Lower lobe of right lung (tissue), 2 donors: ENCODE measurements at regions not wholly inside any gene's neighbourhood (a gene's known extent, or its start where the extent isn't known, plus 50 kb on each side); places are given as distances from the start of the nearest gene placed in this dataset.

Source experiments
- ATAC-seq, 2 donors: fragments of 200-7000 bp; cut with Tn5 transposase; one replicate each; pipeline ENCODE4 v1.9.1; 2020 to 2022; ENCODE audit warnings: mild to moderate bottlenecking in 2 of 2, moderate library complexity in 2 of 2
- DNase-seq: peaks from one replicate; pipeline ENCODE4 v3.0.0-alpha.2; 2020
- H3K27ac ChIP-seq: fragments of 200-600 bp; one replicate; pipeline ENCODE4 v1.8.0; 2022
- H3K27me3 ChIP-seq: fragments of 200-600 bp; one replicate; pipeline ENCODE4 v1.8.0; 2022; ENCODE audit warnings: low read depth
- H3K36me3 ChIP-seq: fragments of 200-600 bp; one replicate; pipeline ENCODE4 v1.8.0; 2022; ENCODE audit warnings: mild to moderate bottlenecking
- H3K4me1 ChIP-seq: fragments of 200-600 bp; one replicate; pipeline ENCODE4 v1.8.0; 2022
- H3K4me3 ChIP-seq: fragments of 200-600 bp; one replicate; pipeline ENCODE4 v1.8.0; 2022; ENCODE audit warnings: mild to moderate bottlenecking
- H3K9me3 ChIP-seq: fragments of 200-600 bp; one replicate; pipeline ENCODE4 v1.8.0; 2022
- intact Hi-C: fragments of 100-400 bp; cut with DNase I; formaldehyde crosslinking; loops from one replicate; pipeline ENCODE4 v1.11.0; 2022
- TF ChIP-seq, protein P1 (sequence below): fragments of 200-600 bp; IDR thresholded peaks from one replicate; pipeline ENCODE4 v1.8.0; 2022; ENCODE audit warnings: antibody characterized with exemption, mild to moderate bottlenecking
- donor health status: DM: no; HTN: yes; CAD: no; lungs with severe emphysema.

DNA sequence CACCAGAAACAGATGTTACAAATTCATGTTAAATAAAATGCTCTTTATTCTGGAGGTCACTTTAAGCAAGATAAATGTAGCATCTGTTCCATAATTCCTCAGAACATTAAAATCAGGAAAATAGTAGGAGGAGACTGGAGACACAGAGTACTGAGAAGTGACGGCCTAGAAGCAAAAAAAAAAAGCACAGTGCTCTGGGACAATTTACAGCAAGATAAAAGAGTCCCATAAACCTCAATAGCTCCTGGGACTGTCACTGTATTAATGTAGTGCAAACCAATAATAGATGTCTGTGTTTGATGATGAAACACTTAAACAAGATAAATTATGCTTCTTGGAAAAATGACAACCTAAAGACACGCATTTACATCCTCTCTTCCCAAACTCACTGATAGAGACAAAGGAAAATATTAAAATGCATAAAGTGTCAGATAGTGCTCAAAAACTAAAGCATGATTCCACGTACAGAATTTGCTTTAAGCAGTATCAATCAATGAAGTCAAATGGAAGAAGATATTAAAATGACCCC, 338.8 kb upstream of the REG3G start:
- TF ChIP-seq, protein P1, sequence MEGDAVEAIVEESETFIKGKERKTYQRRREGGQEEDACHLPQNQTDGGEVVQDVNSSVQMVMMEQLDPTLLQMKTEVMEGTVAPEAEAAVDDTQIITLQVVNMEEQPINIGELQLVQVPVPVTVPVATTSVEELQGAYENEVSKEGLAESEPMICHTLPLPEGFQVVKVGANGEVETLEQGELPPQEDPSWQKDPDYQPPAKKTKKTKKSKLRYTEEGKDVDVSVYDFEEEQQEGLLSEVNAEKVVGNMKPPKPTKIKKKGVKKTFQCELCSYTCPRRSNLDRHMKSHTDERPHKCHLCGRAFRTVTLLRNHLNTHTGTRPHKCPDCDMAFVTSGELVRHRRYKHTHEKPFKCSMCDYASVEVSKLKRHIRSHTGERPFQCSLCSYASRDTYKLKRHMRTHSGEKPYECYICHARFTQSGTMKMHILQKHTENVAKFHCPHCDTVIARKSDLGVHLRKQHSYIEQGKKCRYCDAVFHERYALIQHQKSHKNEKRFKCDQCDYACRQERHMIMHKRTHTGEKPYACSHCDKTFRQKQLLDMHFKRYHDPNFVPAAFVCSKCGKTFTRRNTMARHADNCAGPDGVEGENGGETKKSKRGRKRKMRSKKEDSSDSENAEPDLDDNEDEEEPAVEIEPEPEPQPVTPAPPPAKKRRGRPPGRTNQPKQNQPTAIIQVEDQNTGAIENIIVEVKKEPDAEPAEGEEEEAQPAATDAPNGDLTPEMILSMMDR = no peak
- intact Hi-C loops = no loop called here
- Histone ChIP-seq H3K27me3 (no peaks in the 10 kb centered on the region), H3K36me3 (no peaks in the 10 kb centered on the region), H3K27ac (no peak overlapping the region), H3K9me3 (no peaks in the 10 kb centered on the region), H3K4me1 (no peaks in the 10 kb centered on the region), H3K4me3 (no peak overlapping the region)
- no peak for DNase-seq
- ATAC-seq = no peak

DNA sequence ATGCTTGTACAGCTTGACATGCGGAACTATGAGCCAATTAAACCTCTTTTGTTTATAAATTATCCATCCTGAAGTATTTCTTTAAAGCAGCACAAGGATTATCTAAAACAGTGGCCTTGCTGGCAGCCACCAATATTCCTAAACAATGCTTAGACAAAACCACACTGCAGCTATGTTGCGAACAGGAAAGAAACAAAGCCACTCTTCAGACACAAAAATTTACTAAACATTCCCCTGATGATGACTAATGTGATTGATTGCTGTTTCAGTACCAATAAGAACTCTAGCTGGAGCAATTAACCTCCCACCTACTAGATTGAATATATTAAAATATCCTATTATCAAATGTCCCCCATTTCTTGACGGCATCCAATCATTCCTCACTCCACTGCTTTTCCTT, 325.8 kb upstream of the REG3G start:
- intact Hi-C loops = no loop called here
- Histone ChIP-seq H3K9me3 (no peaks in the 10 kb centered on the region), H3K4me3 (no peak overlapping the region), H3K27me3 (no peaks in the 10 kb centered on the region), H3K27ac (no peak overlapping the region), H3K36me3 (no peaks in the 10 kb centered on the region), H3K4me1 (no peaks in the 10 kb centered on the region)
- TF ChIP-seq, protein P1 = no peak
- ATAC-seq (no peak), DNase-seq (no peak)

DNA sequence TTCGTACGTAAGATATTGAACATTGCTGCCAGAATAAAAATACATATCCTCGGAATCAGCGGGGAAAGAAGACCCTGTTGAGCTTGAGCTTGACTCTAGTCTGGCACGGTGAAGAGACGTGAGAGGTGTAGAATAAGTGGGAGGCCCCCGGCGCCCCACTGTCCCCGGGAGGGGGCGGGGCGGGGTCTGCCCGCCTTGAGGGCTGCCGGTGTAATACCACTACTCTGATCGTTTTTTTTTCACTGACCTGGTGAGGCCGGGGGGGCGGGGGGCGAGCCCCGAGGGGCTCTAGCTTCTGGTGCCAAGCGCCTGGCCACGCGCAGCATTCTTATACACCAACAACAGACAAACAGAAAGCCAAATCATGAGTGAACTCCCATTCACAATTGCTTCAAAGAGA, 324.0 kb upstream of the REG3G start:
- intact Hi-C loops = no loop called here

DNA sequence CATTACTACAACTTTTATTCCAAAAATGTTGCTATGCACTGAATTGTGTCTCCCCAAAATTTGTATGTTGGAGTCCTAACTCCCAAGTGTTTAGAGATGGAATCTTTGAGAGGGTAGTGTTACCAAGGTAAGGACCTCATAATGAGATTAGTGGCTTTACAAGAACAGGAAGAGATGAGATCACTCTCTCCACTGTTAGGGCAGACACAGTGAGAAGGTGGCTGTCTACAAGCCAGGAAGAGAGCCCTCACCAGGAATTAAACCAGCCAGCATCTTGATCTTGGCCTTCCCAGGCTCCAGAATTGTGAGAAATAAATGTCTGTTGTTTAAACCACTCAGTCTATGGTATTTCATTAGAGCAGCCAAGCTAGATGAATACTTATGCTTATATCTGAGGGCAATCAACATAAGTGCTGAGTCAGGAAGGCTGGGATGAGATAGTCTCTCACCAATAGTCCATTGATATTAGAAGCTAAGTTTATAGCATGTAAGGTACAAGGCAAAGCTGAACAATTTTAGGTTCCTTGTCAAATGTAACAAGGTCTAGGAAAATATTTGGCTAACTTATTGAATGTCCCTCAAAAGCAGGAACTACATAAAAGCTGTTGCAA, 317.6 kb upstream of the REG3G start:
- H3K9me3 ChIP-seq = no peaks in the 10 kb centered on the region
- no peak overlapping the region for H3K27ac ChIP-seq
- DNase-seq (no peak), ATAC-seq (no peak)
- TF ChIP-seq, protein P1 = no peak
- H3K36me3 ChIP-seq = no peaks in the 10 kb centered on the region
- H3K27me3 ChIP-seq = no peaks in the 10 kb centered on the region
- intact Hi-C loops = no loop called here
- no peak overlapping the region for H3K4me3 ChIP-seq
- H3K4me1 ChIP-seq = no peaks in the 10 kb centered on the region

More for the DNA sequence above, 324.0 kb upstream of the REG3G start:
- ATAC-seq = no peak
- Histone ChIP-seq H3K36me3 (no peaks in the 10 kb centered on the region), H3K4me1 (no peaks in the 10 kb centered on the region), H3K27me3 (no peaks in the 10 kb centered on the region), H3K4me3 (no peak overlapping the region), H3K27ac (no peak overlapping the region), H3K9me3 (no peaks in the 10 kb centered on the region)
- TF ChIP-seq, protein P1 = no peak
- DNase-seq = no peak

DNA sequence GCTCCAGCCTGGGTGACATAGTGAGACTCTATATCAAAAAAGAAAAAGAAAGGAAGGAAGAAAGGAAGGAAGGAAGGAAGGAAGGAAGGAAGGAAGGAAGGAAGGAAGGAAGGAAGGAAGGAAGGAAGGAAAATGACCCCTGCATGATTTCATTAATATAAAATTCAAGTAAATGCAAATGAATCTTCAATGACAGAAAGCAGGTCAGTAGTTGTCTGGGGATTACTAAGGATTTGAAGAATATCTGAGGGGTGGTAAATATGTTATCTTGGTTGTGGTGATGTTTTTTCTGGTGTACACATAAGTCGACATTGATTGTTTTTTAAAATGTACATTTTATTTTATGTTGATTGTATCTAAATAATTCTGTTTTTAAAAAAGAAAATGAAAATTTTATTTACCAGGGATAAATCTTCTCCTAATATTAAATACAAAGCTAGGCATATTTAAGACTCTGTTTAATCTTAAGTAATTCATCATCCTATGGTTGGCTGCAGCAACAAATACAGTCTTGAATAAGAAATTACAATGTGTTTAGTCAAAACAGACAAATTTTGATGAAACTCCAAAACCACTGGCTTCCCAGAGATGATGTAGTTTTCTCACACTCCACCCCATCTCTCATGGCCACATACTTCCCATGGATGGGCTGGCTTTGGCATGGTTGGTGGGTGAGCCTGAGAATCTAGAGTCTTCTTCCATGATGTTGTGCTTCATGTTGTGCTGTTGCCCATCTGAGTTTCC, 314.7 kb upstream of the REG3G start:
- no peaks in the 10 kb centered on the region for H3K36me3 ChIP-seq
- ATAC-seq = no peak
- H3K27me3 ChIP-seq = no peaks in the 10 kb centered on the region
- no peaks in the 10 kb centered on the region for H3K4me1 ChIP-seq
- H3K4me3 ChIP-seq = no peak overlapping the region
- TF ChIP-seq, protein P1 = no peak
- H3K9me3 ChIP-seq = no peaks in the 10 kb centered on the region
- DNase-seq = no peak
- intact Hi-C loops = no loop called here
- H3K27ac ChIP-seq = no peak overlapping the region
